ENCODE measurements at regions not wholly inside any gene's neighbourhood (a gene's known extent, or its start where the extent isn't known, plus 50 kb on each side); places are given as distances from the start of the nearest gene placed in this dataset.

- DNase-seq (ENCODE audit: low spot score, unreplicated experiment), result no peak
- Mint-ChIP-seq H3K36me3 (ENCODE audit: insufficient read depth) (no peaks in the 10 kb centered on the region), H3K4me3 (ENCODE audit: low read depth) (no peak overlapping the region), H3K9me3 (ENCODE audit: low read depth) (no peaks in the 10 kb centered on the region), H3K4me1 (ENCODE audit: low read depth) (no peaks in the 10 kb centered on the region), H3K27ac (no peak overlapping the region), H3K27me3 (peaks cover 3% of the 10 kb centered on the region)
- TF ChIP-seq, protein P1, sequence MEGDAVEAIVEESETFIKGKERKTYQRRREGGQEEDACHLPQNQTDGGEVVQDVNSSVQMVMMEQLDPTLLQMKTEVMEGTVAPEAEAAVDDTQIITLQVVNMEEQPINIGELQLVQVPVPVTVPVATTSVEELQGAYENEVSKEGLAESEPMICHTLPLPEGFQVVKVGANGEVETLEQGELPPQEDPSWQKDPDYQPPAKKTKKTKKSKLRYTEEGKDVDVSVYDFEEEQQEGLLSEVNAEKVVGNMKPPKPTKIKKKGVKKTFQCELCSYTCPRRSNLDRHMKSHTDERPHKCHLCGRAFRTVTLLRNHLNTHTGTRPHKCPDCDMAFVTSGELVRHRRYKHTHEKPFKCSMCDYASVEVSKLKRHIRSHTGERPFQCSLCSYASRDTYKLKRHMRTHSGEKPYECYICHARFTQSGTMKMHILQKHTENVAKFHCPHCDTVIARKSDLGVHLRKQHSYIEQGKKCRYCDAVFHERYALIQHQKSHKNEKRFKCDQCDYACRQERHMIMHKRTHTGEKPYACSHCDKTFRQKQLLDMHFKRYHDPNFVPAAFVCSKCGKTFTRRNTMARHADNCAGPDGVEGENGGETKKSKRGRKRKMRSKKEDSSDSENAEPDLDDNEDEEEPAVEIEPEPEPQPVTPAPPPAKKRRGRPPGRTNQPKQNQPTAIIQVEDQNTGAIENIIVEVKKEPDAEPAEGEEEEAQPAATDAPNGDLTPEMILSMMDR (IDR thresholded peaks at IDR 0.05; ENCODE audit: unreplicated experiment), result no peak
These were observed 76.7 kb upstream of the GALNT2 start for GRCh38 chr1:229990326-229990725.

DNA sequence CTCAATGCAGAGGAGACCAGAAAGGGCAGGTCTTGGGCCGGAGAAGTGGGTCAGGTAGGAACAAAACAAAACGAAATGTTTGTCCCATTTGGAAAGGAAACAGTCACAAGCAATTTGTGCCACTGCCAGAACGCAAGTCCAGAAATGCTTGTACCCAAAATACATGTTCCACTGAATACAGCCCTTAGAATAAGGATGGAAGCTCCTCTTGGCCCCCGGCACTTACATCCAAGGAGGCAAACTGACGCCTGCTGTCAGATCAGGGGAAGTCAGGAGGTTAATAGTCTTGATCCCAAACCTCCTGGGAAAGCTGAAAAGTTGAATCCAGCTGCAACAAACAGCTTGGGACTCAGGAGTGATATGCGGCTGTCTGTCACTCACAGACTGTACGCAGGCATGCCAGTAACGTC is 75.9 kb upstream of the GALNT2 start:
- TF ChIP-seq, protein P1 (IDR thresholded peaks at IDR 0.05; ENCODE audit: unreplicated experiment), result no peak
- H3K27ac Mint-ChIP-seq, result no peak overlapping the region
- peaks cover 1% of the 10 kb centered on the region for H3K4me1 Mint-ChIP-seq (ENCODE audit: low read depth)
- no peak overlapping the region for H3K4me3 Mint-ChIP-seq (ENCODE audit: low read depth)
- no peaks in the 10 kb centered on the region for H3K9me3 Mint-ChIP-seq (ENCODE audit: low read depth)
- DNase-seq (ENCODE audit: low spot score, unreplicated experiment), result no peak
- no peaks in the 10 kb centered on the region for H3K36me3 Mint-ChIP-seq (ENCODE audit: insufficient read depth)
- peaks cover 3% of the 10 kb centered on the region for H3K27me3 Mint-ChIP-seq

DNA sequence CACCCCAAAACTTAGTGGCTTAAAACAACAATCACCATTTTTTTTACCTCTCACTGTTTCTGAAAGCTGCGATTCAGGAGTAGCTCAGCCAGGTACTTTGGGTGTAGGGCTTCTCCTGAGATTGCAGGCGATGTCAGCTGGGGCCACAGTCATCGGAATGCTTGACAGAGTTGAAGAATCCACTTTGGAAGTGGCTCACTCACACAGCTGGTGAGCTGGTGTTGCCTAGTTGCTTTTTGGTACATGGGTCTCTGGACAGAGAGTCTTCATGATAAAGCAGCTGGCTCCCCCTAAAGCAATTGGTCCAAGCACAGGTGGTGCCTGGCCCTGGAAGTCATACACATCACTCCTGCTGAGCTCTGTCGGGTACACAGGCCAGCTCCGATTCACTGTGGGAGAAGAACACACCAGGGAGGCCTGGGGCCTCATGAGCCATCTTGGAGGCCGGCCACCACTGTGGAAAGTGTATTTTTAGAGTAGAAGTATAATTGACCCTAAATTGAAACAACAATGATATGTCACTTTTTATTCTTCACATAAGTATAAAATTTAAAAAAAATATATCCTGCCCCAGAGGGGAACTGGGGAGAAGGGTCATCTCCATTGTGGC is 75.2 kb upstream of the GALNT2 start:
- Mint-ChIP-seq H3K4me1 (ENCODE audit: low read depth) (peaks cover 4% of the 10 kb centered on the region), H3K27ac (no peak overlapping the region), H3K27me3 (peaks cover 3% of the 10 kb centered on the region), H3K36me3 (ENCODE audit: insufficient read depth) (no peaks in the 10 kb centered on the region), H3K9me3 (ENCODE audit: low read depth) (no peaks in the 10 kb centered on the region), H3K4me3 (ENCODE audit: low read depth) (no peak overlapping the region)
- no peak for DNase-seq (ENCODE audit: low spot score, unreplicated experiment)
- TF ChIP-seq, protein P1 (IDR thresholded peaks at IDR 0.05; ENCODE audit: unreplicated experiment), result no peak

DNA sequence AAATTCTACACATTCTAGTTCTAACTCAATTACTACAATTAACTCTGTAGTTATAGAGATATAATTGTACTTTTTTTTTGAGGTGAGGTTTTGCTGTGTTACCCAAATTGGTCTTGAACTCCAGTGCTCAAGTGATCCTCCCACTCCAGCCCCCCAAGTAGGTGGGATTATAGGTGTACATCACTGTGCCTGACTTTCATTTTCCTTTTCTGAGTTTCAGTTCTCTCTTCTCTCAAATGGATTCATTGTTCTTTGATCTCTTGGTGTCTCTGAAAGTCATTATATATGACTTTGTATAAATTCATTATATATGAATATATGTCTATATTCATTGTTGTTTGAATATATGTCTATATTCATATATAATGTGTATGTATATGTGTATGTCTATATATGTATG is 74.0 kb upstream of the GALNT2 start:
- H3K4me3 Mint-ChIP-seq (ENCODE audit: low read depth), result no peak overlapping the region

DNA sequence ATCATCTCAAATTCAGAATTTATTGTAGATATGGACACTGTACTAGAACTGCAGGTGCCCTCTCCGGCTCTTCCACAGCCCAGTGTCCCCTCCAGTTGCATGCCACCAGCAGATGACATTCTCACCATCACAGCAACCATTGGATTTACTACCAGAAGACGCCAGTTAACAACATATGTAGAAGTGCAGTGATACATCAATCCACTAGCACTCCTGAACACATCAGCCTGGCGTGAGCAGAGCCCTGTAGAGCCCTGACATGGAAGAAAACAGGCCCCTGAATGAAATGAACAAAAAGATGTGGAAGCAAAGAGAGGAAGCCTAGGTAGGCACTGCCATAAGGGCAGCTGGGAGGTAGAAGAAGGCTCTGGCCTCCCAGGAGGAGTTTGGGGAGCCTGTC is 73.1 kb upstream of the GALNT2 start:
- no peak overlapping the region for H3K27ac Mint-ChIP-seq
- H3K4me1 Mint-ChIP-seq (ENCODE audit: low read depth), result peaks cover 4% of the 10 kb centered on the region
- no peak overlapping the region for H3K4me3 Mint-ChIP-seq (ENCODE audit: low read depth)
- DNase-seq (ENCODE audit: low spot score, unreplicated experiment), result no peak
- H3K27me3 Mint-ChIP-seq, result peaks cover 4% of the 10 kb centered on the region
- TF ChIP-seq, protein P1 (IDR thresholded peaks at IDR 0.05; ENCODE audit: unreplicated experiment), result no peak
- no peaks in the 10 kb centered on the region for H3K36me3 Mint-ChIP-seq (ENCODE audit: insufficient read depth)
- no peaks in the 10 kb centered on the region for H3K9me3 Mint-ChIP-seq (ENCODE audit: low read depth)

More for the DNA sequence above, 74.0 kb upstream of the GALNT2 start:
- no peak for DNase-seq (ENCODE audit: low spot score, unreplicated experiment)
- Mint-ChIP-seq H3K27ac (no peak overlapping the region), H3K27me3 (peaks cover 3% of the 10 kb centered on the region), H3K36me3 (ENCODE audit: insufficient read depth) (no peaks in the 10 kb centered on the region), H3K9me3 (ENCODE audit: low read depth) (no peaks in the 10 kb centered on the region), H3K4me1 (ENCODE audit: low read depth) (peaks cover 4% of the 10 kb centered on the region)
- TF ChIP-seq, protein P1 (IDR thresholded peaks at IDR 0.05; ENCODE audit: unreplicated experiment), result no peak
